ENCODE measurements at regions not wholly inside any gene's neighbourhood (a gene's known extent, or its start where the extent isn't known, plus 50 kb on each side); places are given as distances from the start of the nearest gene placed in this dataset.
"Not testable (repeated sequence)": the region's sequence is repeated elsewhere in the genome, so short reads cannot be mapped to it uniquely, and the experiment has no call there.

- Histone ChIP-seq H3K4me1 (no peaks in the 10 kb centered on the region), H3K36me3 (no peaks in the 10 kb centered on the region), H3K9me3 (no peaks in the 10 kb centered on the region), H3K4me3 (no peak overlapping the region), H3K27me3 (no peaks in the 10 kb centered on the region), H3K27ac (no peak overlapping the region)
- no peak for TF ChIP-seq POLR2A (IDR thresholded peaks at IDR 0.05)
- TF ChIP-seq, protein P1, sequence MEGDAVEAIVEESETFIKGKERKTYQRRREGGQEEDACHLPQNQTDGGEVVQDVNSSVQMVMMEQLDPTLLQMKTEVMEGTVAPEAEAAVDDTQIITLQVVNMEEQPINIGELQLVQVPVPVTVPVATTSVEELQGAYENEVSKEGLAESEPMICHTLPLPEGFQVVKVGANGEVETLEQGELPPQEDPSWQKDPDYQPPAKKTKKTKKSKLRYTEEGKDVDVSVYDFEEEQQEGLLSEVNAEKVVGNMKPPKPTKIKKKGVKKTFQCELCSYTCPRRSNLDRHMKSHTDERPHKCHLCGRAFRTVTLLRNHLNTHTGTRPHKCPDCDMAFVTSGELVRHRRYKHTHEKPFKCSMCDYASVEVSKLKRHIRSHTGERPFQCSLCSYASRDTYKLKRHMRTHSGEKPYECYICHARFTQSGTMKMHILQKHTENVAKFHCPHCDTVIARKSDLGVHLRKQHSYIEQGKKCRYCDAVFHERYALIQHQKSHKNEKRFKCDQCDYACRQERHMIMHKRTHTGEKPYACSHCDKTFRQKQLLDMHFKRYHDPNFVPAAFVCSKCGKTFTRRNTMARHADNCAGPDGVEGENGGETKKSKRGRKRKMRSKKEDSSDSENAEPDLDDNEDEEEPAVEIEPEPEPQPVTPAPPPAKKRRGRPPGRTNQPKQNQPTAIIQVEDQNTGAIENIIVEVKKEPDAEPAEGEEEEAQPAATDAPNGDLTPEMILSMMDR (IDR thresholded peaks at IDR 0.05 in 4 of 5, conservative IDR thresholded peaks at IDR 0.05 in 1 of 5), result no peak
- DNase-seq, result no peak
- no peak for ATAC-seq
- intact Hi-C loops (cut with DNase I; ENCODE audit: low total_unique reads), result no loop called here
- in situ Hi-C loops (cut with MboI; ENCODE audit: low sequenced_read_pairs in 4 of 4), result no loop called here
These were observed 421.5 kb downstream of the RWDD3 start for GRCh38 chr1:95655321-95656020.

GRCh38 chr1:95657248-95657647 lies 423.2 kb downstream of the RWDD3 start:
- no peak for TF ChIP-seq POLR2A (IDR thresholded peaks at IDR 0.05)
- TF ChIP-seq, protein P1 (IDR thresholded peaks at IDR 0.05 in 4 of 5, conservative IDR thresholded peaks at IDR 0.05 in 1 of 5), result no peak
- Histone ChIP-seq H3K36me3 (no peaks in the 10 kb centered on the region), H3K4me1 (no peaks in the 10 kb centered on the region), H3K9me3 (no peaks in the 10 kb centered on the region), H3K4me3 (no peak overlapping the region), H3K27me3 (no peaks in the 10 kb centered on the region), H3K27ac (no peak overlapping the region)
- DNase-seq (no peak), ATAC-seq (no peak)
- intact Hi-C loops (cut with DNase I; ENCODE audit: low total_unique reads), result no loop called here
- in situ Hi-C loops (cut with MboI; ENCODE audit: low sequenced_read_pairs in 4 of 4), result no loop called here

DNA sequence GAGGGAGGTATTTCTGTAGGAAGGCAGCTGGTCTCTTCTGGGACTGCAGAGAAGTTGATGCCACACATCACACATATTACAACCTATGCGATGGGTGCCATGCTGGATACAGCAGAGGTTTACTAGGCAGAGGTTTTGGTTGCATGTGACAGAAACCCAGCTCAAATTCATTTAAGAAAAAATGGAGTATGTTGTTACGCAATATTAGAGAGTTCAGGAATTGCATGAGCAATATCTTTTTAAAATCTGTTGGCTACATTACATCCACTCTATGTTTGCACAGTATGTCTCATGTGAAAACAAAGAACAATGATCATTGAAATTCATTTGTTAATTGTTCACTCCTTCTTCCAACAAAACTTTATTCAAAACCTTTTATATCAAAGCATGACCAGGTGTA lies 425.2 kb downstream of the RWDD3 start:
- H3K4me1 ChIP-seq, result no peaks in the 10 kb centered on the region
- in situ Hi-C loops (cut with MboI; ENCODE audit: low sequenced_read_pairs in 4 of 4) (no loop called here), intact Hi-C loops (cut with DNase I; ENCODE audit: low total_unique reads) (no loop called here)
- no peak for TF ChIP-seq POLR2A (IDR thresholded peaks at IDR 0.05)
- TF ChIP-seq, protein P1 (IDR thresholded peaks at IDR 0.05 in 4 of 5, conservative IDR thresholded peaks at IDR 0.05 in 1 of 5), result no peak
- no peak overlapping the region for H3K4me3 ChIP-seq
- no peak for ATAC-seq
- H3K9me3 ChIP-seq, result no peaks in the 10 kb centered on the region
- H3K27ac ChIP-seq, result no peak overlapping the region
- no peaks in the 10 kb centered on the region for H3K36me3 ChIP-seq
- no peaks in the 10 kb centered on the region for H3K27me3 ChIP-seq
- no peak for DNase-seq

- DNase-seq (no peak), ATAC-seq (no peak)
- Histone ChIP-seq H3K27me3 (no peaks in the 10 kb centered on the region), H3K27ac (no peak overlapping the region), H3K4me3 (no peak overlapping the region), H3K36me3 (no peaks in the 10 kb centered on the region), H3K4me1 (no peaks in the 10 kb centered on the region), H3K9me3 (no peaks in the 10 kb centered on the region)
- TF ChIP-seq, protein P1 (IDR thresholded peaks at IDR 0.05 in 4 of 5, conservative IDR thresholded peaks at IDR 0.05 in 1 of 5), result no peak
- no peak for TF ChIP-seq POLR2A (IDR thresholded peaks at IDR 0.05)
- in situ Hi-C loops (cut with MboI; ENCODE audit: low sequenced_read_pairs in 4 of 4) (no loop called here), intact Hi-C loops (cut with DNase I; ENCODE audit: low total_unique reads) (no loop called here)
These were observed 425.6 kb downstream of the RWDD3 start for GRCh38 chr1:95659588-95659987.

DNA sequence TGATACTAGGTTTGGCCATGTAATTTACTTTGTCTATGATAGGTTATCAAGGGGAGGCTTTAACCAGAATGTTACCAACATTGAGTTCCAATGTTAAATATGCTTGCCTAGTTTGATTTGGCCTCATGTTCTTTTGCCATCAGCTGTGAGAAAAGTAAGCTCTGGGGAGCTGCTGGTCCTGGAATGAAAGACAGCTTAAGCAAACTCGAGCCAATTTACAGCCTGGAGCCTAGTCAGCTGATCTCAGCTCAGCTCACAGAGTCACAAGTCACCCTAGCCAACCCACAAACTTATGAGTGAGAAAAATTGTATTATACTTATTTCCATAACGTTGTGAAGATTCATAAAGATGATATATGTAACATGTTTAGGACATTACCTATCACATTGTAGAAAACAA lies 426.7 kb downstream of the RWDD3 start:
- in situ Hi-C loops (cut with MboI; ENCODE audit: low sequenced_read_pairs in 4 of 4), result no loop called here
- H3K4me3 ChIP-seq, result no peak overlapping the region
- H3K36me3 ChIP-seq, result no peaks in the 10 kb centered on the region
- no peaks in the 10 kb centered on the region for H3K4me1 ChIP-seq
- no peaks in the 10 kb centered on the region for H3K27me3 ChIP-seq
- intact Hi-C loops (cut with DNase I; ENCODE audit: low total_unique reads), result no loop called here
- DNase-seq, result no peak
- H3K27ac ChIP-seq, result no peak overlapping the region
- no peak for ATAC-seq
- H3K9me3 ChIP-seq, result no peaks in the 10 kb centered on the region
- no peak for TF ChIP-seq POLR2A (IDR thresholded peaks at IDR 0.05)
- TF ChIP-seq, protein P1 (IDR thresholded peaks at IDR 0.05 in 4 of 5, conservative IDR thresholded peaks at IDR 0.05 in 1 of 5), result no peak

GRCh38 chr1:95663530-95663929 lies 429.5 kb downstream of the RWDD3 start:
- H3K4me1 ChIP-seq; in situ Hi-C loops (cut with MboI; ENCODE audit: low sequenced_read_pairs in 4 of 4); H3K27ac ChIP-seq; H3K9me3 ChIP-seq; H3K4me3 ChIP-seq; H3K36me3 ChIP-seq; intact Hi-C loops (cut with DNase I; ENCODE audit: low total_unique reads); DNase-seq; ATAC-seq; H3K27me3 ChIP-seq: not testable (repeated sequence)

All from gastrocnemius medialis (tissue), 4 donors.